NCI-H446 (cell line): ENCODE measurements at regions not wholly inside any gene's neighbourhood (a gene's known extent, or its start where the extent isn't known, plus 50 kb on each side); places are given as distances from the start of the nearest gene placed in this dataset.
"Not testable (repeated sequence)": the region's sequence is repeated elsewhere in the genome, so short reads cannot be mapped to it uniquely, and the experiment has no call there.

ENCODE experiments used
- DNase-seq, 2 experiments: peaks; one replicate each; lab custom pipeline; 2025; lab: John Stamatoyannopoulos, UW

- peak in 1 of 2 experiments; percentile 33 for DNase-seq
These were observed 318.8 kb upstream of the NAALADL2 start for GRCh38 chr3:174540116-174540908.

GRCh38 chr3:174541708-174542315 lies 317.3 kb upstream of the NAALADL2 start:
- peak in 1 of 2 experiments; percentile 26 for DNase-seq

- no peak for DNase-seq
These were observed 311.2 kb upstream of the NAALADL2 start for GRCh38 chr3:174547801-174548435.

- no peak for DNase-seq
These were observed 310.1 kb upstream of the NAALADL2 start for GRCh38 chr3:174548841-174549623.

- no peak for DNase-seq
These were observed 277.6 kb upstream of the NAALADL2 start for GRCh38 chr3:174581558-174581957.

- DNase-seq = no peak
These were observed 275.7 kb upstream of the NAALADL2 start for GRCh38 chr3:174583396-174583795.

GRCh38 chr3:174587137-174587536 lies 272.0 kb upstream of the NAALADL2 start:
- DNase-seq = not testable (repeated sequence)

- no peak for DNase-seq
These were observed 262.6 kb upstream of the NAALADL2 start for GRCh38 chr3:174596447-174596982.

GRCh38 chr3:174598885-174599439 lies 260.2 kb upstream of the NAALADL2 start:
- DNase-seq = no peak

- DNase-seq = no peak
These were observed 246.0 kb upstream of the NAALADL2 start for GRCh38 chr3:174613173-174613572.

GRCh38 chr3:174614036-174614435 lies 245.1 kb upstream of the NAALADL2 start:
- DNase-seq = no peak

- no peak for DNase-seq
These were observed 240.6 kb upstream of the NAALADL2 start for GRCh38 chr3:174618368-174619080.

- DNase-seq = peak; percentile 40 to 68
These were observed 239.9 kb upstream of the NAALADL2 start for GRCh38 chr3:174619239-174619638.

GRCh38 chr3:174620138-174620537 lies 239.0 kb upstream of the NAALADL2 start:
- DNase-seq = peak in 1 of 2 experiments; percentile 19

GRCh38 chr3:174620855-174621472 lies 238.2 kb upstream of the NAALADL2 start:
- no peak for DNase-seq

GRCh38 chr3:174633342-174633741 lies 225.8 kb upstream of the NAALADL2 start:
- no peak for DNase-seq

- no peak for DNase-seq
These were observed 222.7 kb upstream of the NAALADL2 start for GRCh38 chr3:174636451-174636850.

- no peak for DNase-seq
These were observed 219.7 kb upstream of the NAALADL2 start for GRCh38 chr3:174639406-174639805.

GRCh38 chr3:174639970-174640369 lies 219.2 kb upstream of the NAALADL2 start:
- no peak for DNase-seq

- no peak for DNase-seq
These were observed 218.2 kb upstream of the NAALADL2 start for GRCh38 chr3:174640932-174641331.
